H9 (cell line): ENCODE measurements at regions not wholly inside any gene's neighbourhood (a gene's known extent, or its start where the extent isn't known, plus 50 kb on each side); places are given as distances from the start of the nearest gene placed in this dataset.

Source experiments
- DNase-seq: peaks from one replicate; pipeline ENCODE4 v3.0.0-alpha.2; 2017
- H2AFZ ChIP-seq: one replicate; pipeline ENCODE4 v1.6.1; 2013; ENCODE audit warnings: mild to moderate bottlenecking, low read length, control low read depth, moderate library complexity
- H2AK5ac ChIP-seq: 2 replicates; pipeline ENCODE4 v1.6.1; 2013; ENCODE audit warnings: low read length, control low read depth, mixed read lengths; ENCODE audit not compliant: insufficient read length
- H2BK120ac ChIP-seq: one replicate; pipeline ENCODE4 v1.6.1; 2013; ENCODE audit warnings: low read depth, mild to moderate bottlenecking, low read length, control low read depth, inconsistent platforms; ENCODE audit not compliant: poor library complexity, severe bottlenecking
- H2BK12ac ChIP-seq: 2 replicates; pipeline ENCODE4 v1.6.1; 2013; ENCODE audit warnings: low read length, control low read depth, mixed read lengths, low read depth; ENCODE audit not compliant: insufficient read length
- H2BK15ac ChIP-seq: 2 replicates; pipeline ENCODE4 v1.6.1; 2013; ENCODE audit warnings: low read depth, low read length, control low read depth
- H2BK20ac ChIP-seq: one replicate; pipeline ENCODE4 v1.6.1; 2013; ENCODE audit warnings: low read depth, mild to moderate bottlenecking, low read length, control low read depth, inconsistent platforms; ENCODE audit not compliant: poor library complexity, severe bottlenecking
- H2BK5ac ChIP-seq: 2 replicates; pipeline ENCODE4 v1.6.1; 2013; ENCODE audit warnings: low read length, control low read depth, mixed read lengths; ENCODE audit not compliant: insufficient read length
- H3K14ac ChIP-seq: 2 replicates; pipeline ENCODE4 v1.6.1; 2013; ENCODE audit warnings: low read length, control low read depth; ENCODE audit not compliant: insufficient read depth
- H3K18ac ChIP-seq: 2 replicates; pipeline ENCODE4 v1.6.1; 2013; ENCODE audit warnings: low read depth, mild to moderate bottlenecking, mixed read lengths, low read length, control low read depth; ENCODE audit not compliant: insufficient read length
- H3K23ac ChIP-seq: 2 replicates; pipeline ENCODE4 v1.6.1; 2013; ENCODE audit warnings: low read length, control low read depth, mixed read lengths, low read depth; ENCODE audit not compliant: insufficient read length
- H3K23me2 ChIP-seq: 2 replicates; pipeline ENCODE4 v1.6.1; 2013; ENCODE audit warnings: low read depth, mild to moderate bottlenecking, mixed read lengths, low read length, control low read depth; ENCODE audit not compliant: insufficient read length, poor library complexity, severe bottlenecking
- H3K27ac ChIP-seq: 2 replicates; pipeline ENCODE4 v1.5.1; 2013; ENCODE audit warnings: low read length, control low read depth, mixed read lengths, low read depth; ENCODE audit not compliant: insufficient read length
- H3K27me3 ChIP-seq: 2 replicates; pipeline ENCODE4 v1.6.1; 2013; ENCODE audit warnings: low read length, control low read depth, inconsistent platforms; ENCODE audit not compliant: insufficient read depth
- H3K4ac ChIP-seq: 2 replicates; pipeline ENCODE4 v1.6.1; 2013; ENCODE audit warnings: low read depth, mild to moderate bottlenecking, control low read depth, inconsistent platforms, low read length, moderate library complexity
- H3K4me1 ChIP-seq: 2 replicates; pipeline ENCODE4 v1.6.1; 2013; ENCODE audit warnings: low read length, control low read depth, inconsistent platforms; ENCODE audit not compliant: insufficient read depth
- H3K4me2 ChIP-seq: 2 replicates; pipeline ENCODE4 v1.6.1; 2013; ENCODE audit warnings: low read length, control low read depth, mixed read lengths; ENCODE audit not compliant: insufficient read length, insufficient read depth
- H3K56ac ChIP-seq: 2 replicates; pipeline ENCODE4 v1.6.1; 2013; ENCODE audit warnings: low read depth, mild to moderate bottlenecking, mixed read lengths, low read length, control low read depth; ENCODE audit not compliant: insufficient read length
- H3K79me1 ChIP-seq: 2 replicates; pipeline ENCODE4 v1.6.1; 2013; ENCODE audit warnings: low read depth, mild to moderate bottlenecking, moderate library complexity, low read length, control low read depth, inconsistent platforms; ENCODE audit not compliant: insufficient read depth, poor library complexity, severe bottlenecking
- H3K79me2 ChIP-seq: 2 replicates; pipeline ENCODE4 v1.6.1; 2013; ENCODE audit warnings: low read length, control low read depth, inconsistent platforms; ENCODE audit not compliant: insufficient read depth
- H3K9ac ChIP-seq: 2 replicates; pipeline ENCODE4 v1.6.1; 2013; ENCODE audit warnings: low read length, control low read depth, mixed read lengths; ENCODE audit not compliant: insufficient read length; ENCODE audit errors: extremely low read depth
- H3K9me3 ChIP-seq: one replicate; pipeline ENCODE4 v1.6.1; 2013; ENCODE audit warnings: low read depth, low read length, inconsistent platforms; ENCODE audit not compliant: control insufficient read depth
- H3T11ph ChIP-seq: one replicate; pipeline ENCODE4 v1.6.1; 2013; ENCODE audit warnings: mild to moderate bottlenecking, low read length, control low read depth, inconsistent platforms
- H4K20me1 ChIP-seq: one replicate; pipeline ENCODE4 v1.6.1; 2013; ENCODE audit not compliant: control insufficient read depth, insufficient read length, insufficient read depth
- H4K5ac ChIP-seq: 2 replicates; pipeline ENCODE4 v1.6.1; 2013; ENCODE audit warnings: low read depth, mild to moderate bottlenecking, mixed read lengths, low read length, control low read depth; ENCODE audit not compliant: insufficient read length
- H4K8ac ChIP-seq: replicated peaks from 2 replicates; pipeline ENCODE4 v1.6.1; 2013; ENCODE audit warnings: low read length, control low read depth, mixed read lengths, low read depth; ENCODE audit not compliant: insufficient read length
- H4K91ac ChIP-seq: 2 replicates; pipeline ENCODE4 v1.6.1; 2013; ENCODE audit warnings: low read depth, mild to moderate bottlenecking, moderate library complexity, mixed read lengths, low read length, control low read depth; ENCODE audit not compliant: insufficient read length
- H3K27ac Mint-ChIP-seq, 3 experiments: 2 replicates in 2 of 3; 3 replicates in 1 of 3; pipeline ENCODE4 v1.8.0; 2020 to 2021; ENCODE audit warnings: mixed read lengths in 3 of 3, mild to moderate bottlenecking in 1 of 3, moderate library complexity in 1 of 3
- H3K27me3 Mint-ChIP-seq: 2 replicates; pipeline ENCODE4 v1.8.0; 2021; ENCODE audit warnings: low read depth, mild to moderate bottlenecking, moderate library complexity, mixed read lengths
- H3K36me3 Mint-ChIP-seq, 3 experiments: 2 replicates in 2 of 3; 3 replicates in 1 of 3; pipeline ENCODE4 v1.8.0; 2020 to 2021; ENCODE audit warnings: low read depth in 3 of 3, mixed read lengths in 3 of 3; ENCODE audit not compliant: insufficient read depth in 1 of 3
- H3K4me1 Mint-ChIP-seq, 2 experiments: 2 replicates each; pipeline ENCODE4 v1.8.0; 2020; ENCODE audit warnings: mixed read lengths in 2 of 2
- H3K4me3 Mint-ChIP-seq, 2 experiments: 2 replicates in 1 of 2; 3 replicates in 1 of 2; pipeline ENCODE4 v1.8.0; 2020 to 2021; ENCODE audit warnings: mild to moderate bottlenecking in 2 of 2, mixed read lengths in 2 of 2, moderate library complexity in 1 of 2
- H3K9me3 Mint-ChIP-seq, 2 experiments: 2 replicates in 1 of 2; 3 replicates in 1 of 2; pipeline ENCODE4 v1.8.0; 2020; ENCODE audit warnings: mild to moderate bottlenecking in 2 of 2, mixed read lengths in 2 of 2, moderate library complexity in 1 of 2
- WGBS: extraction: QIAGEN DNeasy Blood & Tissue Kit; methylation state at CpG from one replicate; pipeline ENCODE4 v1.1.7; 2013; ENCODE audit warnings: missing lambda C conversion rate, low lambda C conversion rate, mixed read lengths; ENCODE audit not compliant: insufficient read length; ENCODE audit errors: extremely low coverage; 5-methylcytosine and 5-hydroxymethylcytosine counted together
- TF ChIP-seq, protein P1 (sequence below): fragments of 200-600 bp; sonication (generic); conservative IDR thresholded peaks from 3 replicates; pipeline ENCODE4 v1.8.0; 2021; ENCODE audit warnings: antibody characterized with exemption, mild to moderate bottlenecking

DNA sequence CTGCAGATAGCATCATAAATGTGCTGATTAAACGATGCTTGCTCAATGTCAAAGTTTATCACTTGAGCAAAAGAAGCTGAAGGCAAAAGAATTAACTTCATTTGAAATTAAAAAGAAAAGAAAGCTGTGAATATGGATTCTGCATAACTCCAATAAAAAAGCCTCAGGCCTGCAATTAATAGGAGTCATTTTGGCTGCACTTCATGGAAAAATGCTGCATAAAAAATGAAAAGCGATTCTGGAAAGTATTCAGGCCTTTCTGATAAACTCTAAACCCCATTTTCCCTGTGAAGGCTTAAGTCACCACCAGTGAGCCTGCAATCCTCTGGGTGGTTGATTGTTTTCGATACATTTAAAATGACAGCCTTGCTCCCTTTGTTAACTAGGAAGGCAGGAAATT, 1793.4 kb downstream of the SUCLG1 start:
- no peak overlapping the region for H2BK120ac ChIP-seq

More for the DNA sequence above, 1793.4 kb downstream of the SUCLG1 start:
- no peak overlapping the region for H2BK12ac ChIP-seq
- no peak overlapping the region for H2BK20ac ChIP-seq
- no peak overlapping the region for H3K14ac ChIP-seq
- H4K20me1 ChIP-seq, result no peaks in the 10 kb centered on the region
- no peak overlapping the region for H4K5ac ChIP-seq
- H3K4me2 ChIP-seq, result no peak overlapping the region
- WGBS, result no CpG with 5 or more reads among the region's 3 CpGs
- no peak overlapping the region for H3T11ph ChIP-seq
- H3K9ac ChIP-seq, result no peak overlapping the region
- DNase-seq, result no peak
- no peaks in the 10 kb centered on the region for H3K23me2 ChIP-seq
- H3K9me3 ChIP-seq, result no peaks in the 10 kb centered on the region
- no peaks in the 10 kb centered on the region for H3K4me1 ChIP-seq
- no peak overlapping the region for H3K56ac ChIP-seq
- TF ChIP-seq, protein P1, sequence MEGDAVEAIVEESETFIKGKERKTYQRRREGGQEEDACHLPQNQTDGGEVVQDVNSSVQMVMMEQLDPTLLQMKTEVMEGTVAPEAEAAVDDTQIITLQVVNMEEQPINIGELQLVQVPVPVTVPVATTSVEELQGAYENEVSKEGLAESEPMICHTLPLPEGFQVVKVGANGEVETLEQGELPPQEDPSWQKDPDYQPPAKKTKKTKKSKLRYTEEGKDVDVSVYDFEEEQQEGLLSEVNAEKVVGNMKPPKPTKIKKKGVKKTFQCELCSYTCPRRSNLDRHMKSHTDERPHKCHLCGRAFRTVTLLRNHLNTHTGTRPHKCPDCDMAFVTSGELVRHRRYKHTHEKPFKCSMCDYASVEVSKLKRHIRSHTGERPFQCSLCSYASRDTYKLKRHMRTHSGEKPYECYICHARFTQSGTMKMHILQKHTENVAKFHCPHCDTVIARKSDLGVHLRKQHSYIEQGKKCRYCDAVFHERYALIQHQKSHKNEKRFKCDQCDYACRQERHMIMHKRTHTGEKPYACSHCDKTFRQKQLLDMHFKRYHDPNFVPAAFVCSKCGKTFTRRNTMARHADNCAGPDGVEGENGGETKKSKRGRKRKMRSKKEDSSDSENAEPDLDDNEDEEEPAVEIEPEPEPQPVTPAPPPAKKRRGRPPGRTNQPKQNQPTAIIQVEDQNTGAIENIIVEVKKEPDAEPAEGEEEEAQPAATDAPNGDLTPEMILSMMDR, result no peak
- no peaks in the 10 kb centered on the region for H3K79me2 ChIP-seq
- no peak overlapping the region for H2BK15ac ChIP-seq
- H3K23ac ChIP-seq, result no peak overlapping the region
- no peaks in the 10 kb centered on the region for H3K27me3 ChIP-seq
- no peak overlapping the region for H3K4me3 Mint-ChIP-seq
- H3K9me3 Mint-ChIP-seq, result no peaks in the 10 kb centered on the region
- H3K4ac ChIP-seq, result no peak overlapping the region
- no peak overlapping the region for H4K8ac ChIP-seq
- H2AK5ac ChIP-seq, result no peak overlapping the region
- no peak overlapping the region for H3K27ac Mint-ChIP-seq
- no peaks in the 10 kb centered on the region for H3K36me3 Mint-ChIP-seq
- H3K79me1 ChIP-seq, result no peaks in the 10 kb centered on the region
- H3K27ac ChIP-seq, result no peak overlapping the region
- H2BK5ac ChIP-seq, result no peak overlapping the region
- H3K4me1 Mint-ChIP-seq, result no peaks in the 10 kb centered on the region; a peak in 1 of 4 replicates
- H2AFZ ChIP-seq, result no peak overlapping the region
- no peak overlapping the region for H4K91ac ChIP-seq
- no peaks in the 10 kb centered on the region for H3K27me3 Mint-ChIP-seq
- H3K18ac ChIP-seq, result no peak overlapping the region
